Sigmoid colon (tissue), 6 donors: ENCODE measurements at regions not wholly inside any gene's neighbourhood (a gene's known extent, or its start where the extent isn't known, plus 50 kb on each side); places are given as distances from the start of the nearest gene placed in this dataset.

Experiments
- DNase-seq: peaks from one replicate; pipeline ENCODE4 v3.0.0-alpha.2; 2019
- H3K27ac ChIP-seq, 4 donors: fragments of 200-600 bp; sonication (generic); one replicate each; pipeline ENCODE4 v1.5.1; 2016 to 2019; ENCODE audit warnings: mild to moderate bottlenecking in 1 of 4
- H3K27me3 ChIP-seq, 3 donors: fragments of 200-600 bp; sonication (generic); one replicate each; pipeline ENCODE4 v1.5.1; 2019; ENCODE audit warnings: mild to moderate bottlenecking in 1 of 3
- H3K36me3 ChIP-seq, 4 donors: fragments of 200-600 bp; sonication (generic); one replicate each; pipeline ENCODE4 v1.5.1; 2016 to 2019
- H3K4me1 ChIP-seq, 4 donors: fragments of 200-600 bp; sonication (generic); one replicate each; pipeline ENCODE4 v1.5.1; 2017 to 2019
- H3K4me3 ChIP-seq, 4 donors: fragments of 200-600 bp; sonication (generic); one replicate each; pipeline ENCODE4 v1.5.1; 2017 to 2019; ENCODE audit warnings: mild to moderate bottlenecking in 2 of 4, moderate library complexity in 1 of 4
- H3K9me3 ChIP-seq, 4 donors: fragments of 200-600 bp in 3 of 4; sonication (generic) in 3 of 4; one replicate each; pipeline versions ENCODE4 v1.5.1 to v1.6.1; 2013 to 2019
- EP300 ChIP-seq, 4 donors: sonication (generic); formaldehyde crosslinking; IDR thresholded peaks; one replicate each; pipeline ENCODE4 v1.6.1; 2017; ENCODE audit warnings: antibody characterized with exemption in 4 of 4
- POLR2A ChIP-seq, 2 donors: fragments of 450-650 bp; IDR thresholded peaks; one replicate each; pipeline ENCODE4 v1.6.1; 2016; ENCODE audit warnings: antibody characterized with exemption in 2 of 2, mild to moderate bottlenecking in 2 of 2, moderate library complexity in 2 of 2
- POLR2AphosphoS5 ChIP-seq, 4 donors: sonication (generic); formaldehyde crosslinking; IDR thresholded peaks; one replicate each; pipeline ENCODE4 v1.6.1; 2017; ENCODE audit warnings: antibody characterized with exemption in 4 of 4
- WGBS, 2 donors: extraction: QIAGEN DNeasy Blood & Tissue Kit; methylation state at CpG; one replicate each; pipeline ENCODE4 v1.1.7; 2013; 5-methylcytosine and 5-hydroxymethylcytosine counted together
- intact Hi-C: fragments of 100-400 bp; cut with DNase I; formaldehyde crosslinking; loops from one replicate; pipeline ENCODE4 v1.15.1; 2023
- TF ChIP-seq, protein P1 (sequence below), 4 experiments: fragments of 450-650 bp in 3 of 4; fragments of 200-600 bp in 1 of 4; IDR thresholded peaks; one replicate each; pipeline ENCODE4 v1.5.1; 2016 to 2019; ENCODE audit warnings: antibody characterized with exemption in 4 of 4, mild to moderate bottlenecking in 3 of 4, moderate library complexity in 2 of 4
- donor health status: healthy with polysubstance abuse.
- donor health status: healthy.

DNA sequence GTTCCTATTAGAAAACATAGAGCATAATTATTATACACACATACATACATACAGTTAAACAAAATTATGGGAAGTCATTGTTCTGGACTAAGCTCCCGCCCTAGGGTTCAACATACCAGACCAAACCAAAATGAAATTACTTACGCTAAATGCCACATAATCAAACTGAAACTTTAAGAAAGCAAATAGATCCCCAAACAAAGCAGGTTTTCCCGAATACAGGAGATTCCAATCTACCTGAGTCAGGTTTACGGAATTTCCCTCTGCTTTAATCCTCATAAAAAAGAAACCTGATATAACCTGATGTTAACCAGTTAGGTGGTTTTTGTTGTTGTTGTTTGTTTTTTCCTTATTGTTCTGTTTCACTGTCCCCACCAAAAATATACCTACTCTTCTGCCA is 1886.9 kb downstream of the NCAM2 start:
- Histone ChIP-seq H3K9me3 (no peaks in the 10 kb centered on the region), H3K4me1 (no peaks in the 10 kb centered on the region), H3K27me3 (no peaks in the 10 kb centered on the region), H3K36me3 (no peaks in the 10 kb centered on the region), H3K4me3 (no peak overlapping the region), H3K27ac (no peak overlapping the region)
- intact Hi-C loops: no loop called here
- WGBS, 2 donors: 63 to 83% methylated on average over 4 of the region's 4 CpGs
- no peak for TF ChIP-seq EP300 (IDR thresholded peaks at IDR 0.05)
- no peak for TF ChIP-seq POLR2AphosphoS5 (IDR thresholded peaks at IDR 0.05)
- TF ChIP-seq, protein P1, sequence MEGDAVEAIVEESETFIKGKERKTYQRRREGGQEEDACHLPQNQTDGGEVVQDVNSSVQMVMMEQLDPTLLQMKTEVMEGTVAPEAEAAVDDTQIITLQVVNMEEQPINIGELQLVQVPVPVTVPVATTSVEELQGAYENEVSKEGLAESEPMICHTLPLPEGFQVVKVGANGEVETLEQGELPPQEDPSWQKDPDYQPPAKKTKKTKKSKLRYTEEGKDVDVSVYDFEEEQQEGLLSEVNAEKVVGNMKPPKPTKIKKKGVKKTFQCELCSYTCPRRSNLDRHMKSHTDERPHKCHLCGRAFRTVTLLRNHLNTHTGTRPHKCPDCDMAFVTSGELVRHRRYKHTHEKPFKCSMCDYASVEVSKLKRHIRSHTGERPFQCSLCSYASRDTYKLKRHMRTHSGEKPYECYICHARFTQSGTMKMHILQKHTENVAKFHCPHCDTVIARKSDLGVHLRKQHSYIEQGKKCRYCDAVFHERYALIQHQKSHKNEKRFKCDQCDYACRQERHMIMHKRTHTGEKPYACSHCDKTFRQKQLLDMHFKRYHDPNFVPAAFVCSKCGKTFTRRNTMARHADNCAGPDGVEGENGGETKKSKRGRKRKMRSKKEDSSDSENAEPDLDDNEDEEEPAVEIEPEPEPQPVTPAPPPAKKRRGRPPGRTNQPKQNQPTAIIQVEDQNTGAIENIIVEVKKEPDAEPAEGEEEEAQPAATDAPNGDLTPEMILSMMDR (IDR thresholded peaks at IDR 0.05): no peak
- no peak for TF ChIP-seq POLR2A (IDR thresholded peaks at IDR 0.05)
- no peak for DNase-seq

DNA sequence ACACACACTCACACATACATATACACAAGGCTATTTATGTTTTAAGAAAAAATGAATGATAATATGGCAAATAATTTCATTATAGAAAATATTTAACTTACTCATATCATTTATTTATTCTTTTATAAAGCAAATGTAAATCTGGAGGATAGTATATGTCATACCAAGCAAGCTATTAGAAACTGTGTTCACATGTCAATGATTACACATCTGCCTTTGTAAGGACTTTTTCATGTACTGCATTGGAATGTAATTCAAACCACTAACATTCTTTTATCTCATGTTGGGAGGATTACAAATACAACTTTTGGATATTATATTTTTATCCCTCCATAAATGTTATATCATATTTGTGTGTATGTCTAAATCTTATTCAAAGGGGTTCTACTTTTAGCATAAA is 1887.4 kb downstream of the NCAM2 start:
- no peaks in the 10 kb centered on the region for H3K36me3 ChIP-seq
- H3K9me3 ChIP-seq: no peaks in the 10 kb centered on the region
- intact Hi-C loops: no loop called here
- H3K4me1 ChIP-seq: no peaks in the 10 kb centered on the region
- no peak for DNase-seq
- H3K27ac ChIP-seq: no peak overlapping the region
- no peaks in the 10 kb centered on the region for H3K27me3 ChIP-seq
- TF ChIP-seq POLR2A (IDR thresholded peaks at IDR 0.05): no peak
- no peak for TF ChIP-seq EP300 (IDR thresholded peaks at IDR 0.05)
- TF ChIP-seq, protein P1 (IDR thresholded peaks at IDR 0.05): no peak
- no peak for TF ChIP-seq POLR2AphosphoS5 (IDR thresholded peaks at IDR 0.05)
- H3K4me3 ChIP-seq: no peak overlapping the region

DNA sequence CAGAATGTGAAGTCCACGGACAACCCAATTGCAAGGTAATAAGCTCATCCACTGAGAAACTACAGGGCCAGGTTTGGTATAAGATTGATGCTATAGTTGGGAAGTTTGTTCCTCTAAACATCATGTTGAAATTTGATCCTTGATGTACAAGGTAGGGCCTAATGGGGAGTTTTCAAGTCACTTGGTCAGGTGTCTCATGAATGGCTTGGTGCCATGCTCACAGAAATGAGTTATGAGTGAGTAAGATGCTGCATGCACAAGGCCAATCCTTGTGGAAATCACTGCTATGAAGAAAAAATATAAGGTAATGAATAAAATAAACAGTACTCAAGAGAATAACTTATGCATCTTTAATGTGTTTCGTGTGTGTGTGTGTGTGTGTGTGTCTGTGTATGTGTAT is 1891.2 kb downstream of the NCAM2 start:
- no peaks in the 10 kb centered on the region for H3K36me3 ChIP-seq
- intact Hi-C loops: no loop called here
- TF ChIP-seq POLR2AphosphoS5 (IDR thresholded peaks at IDR 0.05) (no peak), EP300 (IDR thresholded peaks at IDR 0.05) (no peak), POLR2A (IDR thresholded peaks at IDR 0.05) (no peak)
- TF ChIP-seq, protein P1 (IDR thresholded peaks at IDR 0.05): no peak
- H3K4me3 ChIP-seq: no peak overlapping the region
- H3K9me3 ChIP-seq: no peaks in the 10 kb centered on the region
- H3K27me3 ChIP-seq: no peaks in the 10 kb centered on the region
- no peak overlapping the region for H3K27ac ChIP-seq
- no peak for DNase-seq
- no peaks in the 10 kb centered on the region for H3K4me1 ChIP-seq
- 54 to 87% methylated on average over 2 of the region's 2 CpGs for WGBS, 2 donors

DNA sequence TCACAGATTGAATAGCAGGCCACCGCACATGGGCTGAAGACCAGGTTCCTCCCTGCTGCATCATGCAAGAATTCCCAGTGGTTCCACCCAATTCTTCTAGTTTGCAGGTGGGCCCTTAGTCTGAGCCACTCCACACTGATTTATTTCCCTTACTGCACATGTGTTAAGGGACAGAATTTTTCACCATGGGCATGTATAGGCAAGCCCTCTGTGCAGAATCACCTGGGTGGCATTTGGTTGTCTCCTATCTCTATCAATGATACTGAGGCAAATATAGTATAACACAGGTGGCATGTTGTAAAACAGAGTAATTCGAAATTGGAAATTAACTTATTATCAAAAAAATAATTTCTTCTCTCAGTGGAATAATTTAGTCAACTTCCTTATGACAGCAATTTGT is 1892.4 kb downstream of the NCAM2 start:
- intact Hi-C loops: no loop called here
- H3K27ac ChIP-seq: no peak overlapping the region
- WGBS, 2 donors: 87 to 88% methylated on average over 2 of the region's 2 CpGs
- no peak overlapping the region for H3K4me3 ChIP-seq
- DNase-seq: no peak
- no peaks in the 10 kb centered on the region for H3K9me3 ChIP-seq
- no peaks in the 10 kb centered on the region for H3K4me1 ChIP-seq
- H3K27me3 ChIP-seq: no peaks in the 10 kb centered on the region
- H3K36me3 ChIP-seq: no peaks in the 10 kb centered on the region
- TF ChIP-seq POLR2AphosphoS5 (IDR thresholded peaks at IDR 0.05) (no peak), POLR2A (IDR thresholded peaks at IDR 0.05) (no peak), EP300 (IDR thresholded peaks at IDR 0.05) (no peak)
- TF ChIP-seq, protein P1 (IDR thresholded peaks at IDR 0.05): no peak

GRCh38 chr21:22892028-22892427 is 1893.8 kb downstream of the NCAM2 start:
- no peak for DNase-seq
- 37 to 70% methylated on average over 2 of the region's 2 CpGs for WGBS, 2 donors
- no peaks in the 10 kb centered on the region for H3K4me1 ChIP-seq

More at GRCh38 chr21:22892028-22892427, 1893.8 kb downstream of the NCAM2 start:
- Histone ChIP-seq H3K36me3 (no peaks in the 10 kb centered on the region), H3K4me3 (no peak overlapping the region), H3K27me3 (no peaks in the 10 kb centered on the region), H3K27ac (no peak overlapping the region), H3K9me3 (no peaks in the 10 kb centered on the region)
- TF ChIP-seq EP300 (IDR thresholded peaks at IDR 0.05) (no peak), POLR2A (IDR thresholded peaks at IDR 0.05) (no peak), POLR2AphosphoS5 (IDR thresholded peaks at IDR 0.05) (no peak)
- TF ChIP-seq, protein P1 (IDR thresholded peaks at IDR 0.05): no peak
- intact Hi-C loops: no loop called here
